EH (cell line): ENCODE measurements at regions not wholly inside any gene's neighbourhood (a gene's known extent, or its start where the extent isn't known, plus 50 kb on each side); places are given as distances from the start of the nearest gene placed in this dataset.
"Not testable (repeated sequence)": the region's sequence is repeated elsewhere in the genome, so short reads cannot be mapped to it uniquely, and the experiment has no call there.

Experiments
- DNase-seq: peaks from one replicate; pipeline ENCODE4 v3.0.0-alpha.2; 2015; ENCODE audit warnings: low read depth

DNA sequence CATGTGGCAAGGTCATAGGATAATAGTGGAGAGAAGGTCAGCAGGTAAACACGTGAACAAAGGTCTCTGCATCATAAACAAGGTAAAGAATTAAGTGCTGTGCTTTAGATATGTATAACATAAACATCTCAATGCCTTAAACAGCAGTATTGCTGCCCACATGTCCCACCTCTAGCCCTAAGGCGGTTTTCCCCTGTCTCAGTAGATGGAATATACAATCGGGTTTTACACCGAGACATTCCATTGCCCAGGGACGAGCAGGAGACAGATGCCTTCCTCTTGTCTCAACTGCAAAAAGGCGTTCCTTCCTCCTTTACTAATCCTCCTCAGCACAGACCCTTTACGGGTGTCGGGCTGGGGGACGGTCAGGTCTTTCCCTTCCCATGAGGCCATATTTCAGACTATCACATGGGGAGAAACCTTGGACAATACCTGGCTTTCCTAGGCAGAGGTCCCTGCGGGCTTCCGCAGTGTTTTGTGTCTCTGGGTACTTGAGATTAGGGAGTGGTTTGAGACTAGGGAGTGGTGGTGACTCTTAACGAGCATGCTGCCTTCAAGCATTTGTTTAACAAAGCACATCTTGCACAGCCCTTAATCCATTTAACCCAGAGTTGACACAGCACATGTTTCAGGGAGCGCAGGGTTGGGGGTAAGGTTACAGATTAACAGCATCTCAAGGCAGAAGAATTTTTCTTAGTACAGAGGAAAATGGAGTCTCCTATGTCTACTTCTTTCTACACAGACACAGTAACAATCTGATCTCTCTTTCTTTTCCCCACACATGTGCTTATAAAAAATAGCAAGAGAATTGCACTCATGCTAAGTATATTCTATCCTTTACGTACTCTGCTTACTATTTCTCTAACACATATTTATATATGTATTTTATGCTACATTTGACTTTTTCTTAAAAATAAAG lies 347.7 kb upstream of the TMEFF2 start:
- DNase-seq, result not testable (repeated sequence)

GRCh38 chr2:192539306-192539705 lies 344.6 kb upstream of the TMEFF2 start:
- no peak for DNase-seq

GRCh38 chr2:192536922-192537624 lies 342.3 kb upstream of the TMEFF2 start:
- no peak for DNase-seq

- no peak for DNase-seq
Measured at GRCh38 chr2:192535956-192536921, 341.5 kb upstream of the TMEFF2 start.

- no peak for DNase-seq
Measured at GRCh38 chr2:192534072-192534471, 339.3 kb upstream of the TMEFF2 start.

- not testable (repeated sequence) for DNase-seq
Measured at GRCh38 chr2:192524642-192525251, 330.0 kb upstream of the TMEFF2 start.

DNA sequence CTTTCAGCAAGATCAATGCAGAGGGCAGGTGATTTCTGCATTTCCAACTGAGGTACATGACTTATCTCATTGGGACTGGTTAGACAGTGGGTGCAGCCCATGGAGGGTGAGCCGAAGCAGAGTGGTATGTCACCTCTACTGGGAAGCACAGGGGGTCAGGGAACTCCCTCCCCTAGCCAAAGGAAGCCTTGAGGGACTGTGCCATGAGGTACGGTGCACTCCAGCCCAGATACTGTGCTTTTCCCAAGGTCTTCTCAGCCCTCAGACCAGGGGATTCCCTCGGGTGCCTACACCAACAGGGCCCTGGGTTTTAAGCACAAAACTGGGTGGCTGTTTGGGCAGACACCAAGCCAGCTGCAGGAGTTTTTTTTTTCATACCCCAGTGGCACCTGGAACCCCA lies 329.5 kb upstream of the TMEFF2 start:
- DNase-seq, result not testable (repeated sequence)

DNA sequence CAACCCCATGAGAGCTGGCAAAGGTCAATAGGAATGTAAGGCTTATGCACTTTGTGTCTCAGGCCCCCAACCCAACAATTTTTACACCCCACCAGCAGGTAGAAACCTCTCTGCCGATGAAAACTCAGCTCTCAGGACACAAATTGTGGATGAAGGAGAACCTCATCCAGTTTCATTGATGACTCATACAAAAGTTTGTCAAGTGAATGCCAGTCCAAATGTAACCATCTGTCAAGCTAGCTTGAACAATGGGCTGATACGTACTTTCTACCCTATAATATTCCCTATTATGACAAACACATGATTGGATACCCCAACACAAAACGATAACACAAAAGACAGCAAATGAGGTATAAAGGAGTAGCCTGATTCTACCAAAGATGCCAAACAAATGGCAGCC lies 321.2 kb upstream of the TMEFF2 start:
- DNase-seq, result no peak

- DNase-seq, result no peak
Measured at GRCh38 chr2:192513575-192513974, 318.8 kb upstream of the TMEFF2 start.

DNA sequence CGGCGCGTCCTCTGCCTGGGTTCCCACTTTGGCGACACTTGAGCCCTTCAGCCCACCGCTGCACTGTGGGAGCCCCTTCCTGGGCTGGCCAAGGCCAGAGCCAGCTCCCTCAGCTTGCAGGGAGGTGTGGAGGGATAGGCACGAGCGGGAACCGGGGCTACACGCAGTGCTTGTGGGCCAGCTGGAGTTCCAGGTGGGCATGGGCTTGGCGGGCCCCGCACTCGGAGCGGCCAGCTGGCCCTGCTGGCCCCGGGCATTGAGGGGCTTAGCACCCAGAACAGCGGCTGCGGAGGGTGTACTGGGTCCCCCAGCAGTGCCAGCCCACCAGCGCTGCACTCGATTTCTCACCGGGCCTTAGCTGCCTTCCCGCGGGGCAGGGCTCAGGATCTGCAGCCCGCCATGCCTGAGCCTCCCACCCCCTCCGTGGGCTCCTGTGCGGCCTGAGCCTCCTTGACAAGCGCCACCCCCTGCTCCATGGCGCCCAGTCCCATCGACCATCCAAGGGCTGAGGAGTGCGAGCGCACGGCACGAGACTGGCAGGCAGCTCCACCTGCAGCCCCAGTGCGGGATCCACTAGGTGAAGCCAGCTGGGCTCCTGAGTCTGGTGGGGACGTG lies 313.2 kb upstream of the TMEFF2 start:
- DNase-seq, result not testable (repeated sequence)

GRCh38 chr2:192500550-192501200 lies 305.9 kb upstream of the TMEFF2 start:
- DNase-seq, result no peak

DNA sequence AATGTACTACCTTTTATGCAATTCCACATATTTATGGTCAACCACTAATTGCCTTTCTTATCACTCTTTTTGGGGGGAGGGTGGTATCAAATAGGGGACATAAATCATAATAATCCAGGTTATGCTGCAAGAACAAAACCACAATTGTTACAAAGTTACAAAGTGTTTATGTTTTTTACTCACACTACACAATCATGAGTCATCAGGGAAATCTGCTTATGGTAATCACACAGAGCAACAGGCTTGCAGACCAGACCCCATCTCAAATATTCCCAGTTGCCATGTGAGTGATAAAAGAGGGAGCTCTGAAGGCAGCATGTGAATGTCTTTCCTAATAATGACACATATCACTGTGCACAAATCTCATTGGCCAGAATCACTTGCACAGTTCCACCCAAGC lies 304.7 kb upstream of the TMEFF2 start:
- DNase-seq, result no peak

GRCh38 chr2:192498747-192499146 lies 304.0 kb upstream of the TMEFF2 start:
- no peak for DNase-seq

DNA sequence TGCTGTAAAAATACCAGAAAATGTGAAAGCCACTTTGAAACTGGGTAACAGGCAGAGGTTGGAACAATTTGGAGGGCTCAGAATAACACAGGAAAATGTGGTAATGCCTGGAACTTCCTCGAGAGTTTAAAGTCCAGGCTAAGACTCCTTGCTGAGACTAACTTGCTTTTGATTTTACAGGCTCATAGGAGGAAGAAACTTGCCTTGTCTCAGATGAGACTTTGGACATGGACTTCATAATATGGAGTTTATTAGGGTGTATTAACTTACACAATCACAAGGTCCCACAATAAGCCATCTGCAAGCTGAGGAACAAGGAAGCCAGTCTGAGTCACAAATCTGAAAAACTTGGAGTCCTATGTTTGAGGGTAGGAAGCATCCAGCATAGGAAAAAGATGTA lies 293.4 kb upstream of the TMEFF2 start:
- DNase-seq, result not testable (repeated sequence)

DNA sequence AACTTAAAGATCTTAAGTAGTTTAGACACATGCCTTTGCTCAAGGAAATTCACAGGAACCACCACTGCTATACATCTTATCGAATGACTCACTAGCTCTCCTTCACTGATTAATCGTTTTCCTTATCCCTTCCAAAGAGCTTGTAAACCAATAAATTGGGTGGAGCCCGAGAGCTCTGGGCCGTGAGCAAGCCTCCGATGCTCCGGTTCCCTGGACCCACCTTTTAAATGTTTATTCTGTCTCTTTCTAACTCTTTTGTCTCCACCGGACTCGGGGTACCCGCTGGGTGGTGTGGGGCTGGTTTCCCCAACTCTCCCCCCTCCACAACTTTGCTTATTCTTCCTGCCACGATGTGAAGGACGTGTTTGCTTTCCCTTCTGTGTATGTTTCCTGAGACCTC lies 292.9 kb upstream of the TMEFF2 start:
- DNase-seq, result no peak

- DNase-seq, result no peak
Measured at GRCh38 chr2:192484903-192485302, 290.2 kb upstream of the TMEFF2 start.

- no peak for DNase-seq
Measured at GRCh38 chr2:192480984-192481383, 286.3 kb upstream of the TMEFF2 start.

GRCh38 chr2:192473331-192473730 lies 278.6 kb upstream of the TMEFF2 start:
- DNase-seq, result no peak

- DNase-seq, result no peak
Measured at GRCh38 chr2:192471982-192472381, 277.2 kb upstream of the TMEFF2 start.

DNA sequence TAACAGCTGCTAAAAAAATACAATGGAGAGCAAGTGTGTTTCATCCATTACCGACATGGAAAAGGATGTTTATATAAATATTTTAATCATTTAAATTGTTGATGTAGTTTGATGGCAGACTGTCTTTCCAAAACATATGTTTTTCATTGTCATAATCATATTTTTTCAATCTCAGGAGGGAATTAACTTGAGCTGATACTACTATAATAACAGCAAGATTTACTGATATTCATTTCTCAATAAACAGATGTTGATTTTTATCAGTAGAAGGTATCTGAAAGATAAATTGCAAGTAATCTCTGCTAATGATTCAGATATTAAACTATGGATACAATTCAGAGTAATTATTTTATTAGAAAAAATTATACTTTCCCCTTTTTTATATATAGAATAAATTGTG lies 274.9 kb upstream of the TMEFF2 start:
- DNase-seq, result no peak
